ENCODE measurements at regions not wholly inside any gene's neighbourhood (a gene's known extent, or its start where the extent isn't known, plus 50 kb on each side); places are given as distances from the start of the nearest gene placed in this dataset.

GRCh38 chr11:131311776-131312514 lies 58.5 kb upstream of the NTM start:
- H3K4me2 ChIP-seq (ENCODE audit: insufficient read depth, insufficient read length, low read length) = no peak overlapping the region
- H4K5ac ChIP-seq (ENCODE audit: insufficient read length, low read depth, low read length) = no peak overlapping the region

More at GRCh38 chr11:131311776-131312514, 58.5 kb upstream of the NTM start:
- no peak overlapping the region for H3K14ac ChIP-seq (ENCODE audit: insufficient read depth, low read length)
- no peak overlapping the region for H2AK5ac ChIP-seq (ENCODE audit: insufficient read length, low read length)
- no peaks in the 10 kb centered on the region for H4K20me1 ChIP-seq (ENCODE audit: control insufficient read depth, insufficient read depth, insufficient read length)
- H3K9ac ChIP-seq (ENCODE audit: extremely low read depth, insufficient read length, low read length) = no peak overlapping the region
- no peak overlapping the region for H3K56ac ChIP-seq (ENCODE audit: insufficient read length, low read depth, low read length)
- no peak overlapping the region for H4K8ac ChIP-seq (replicated peaks; ENCODE audit: insufficient read length, low read depth, low read length)
- peaks cover 3% of the 10 kb centered on the region for H3K23me2 ChIP-seq (ENCODE audit: insufficient read length, low read depth, low read length, poor library complexity, severe bottlenecking)
- WGBS (ENCODE audit: extremely low coverage, insufficient read length, low lambda C conversion rate) = no CpG with 5 or more reads among the region's 10 CpGs
- Mint-ChIP-seq H3K4me3 (no peak overlapping the region), H3K9me3 (peaks cover 33 to 35% of the 10 kb centered on the region in 2 experiments; a peak in 4 of 5 replicates), H3K27me3 (ENCODE audit: low read depth) (no peaks in the 10 kb centered on the region; the same call in none of the 2 replicates), H3K4me1 (no peaks in the 10 kb centered on the region), H3K27ac (no peak overlapping the region), H3K36me3 (ENCODE audit: insufficient read depth in 1 of 3, low read depth in 3 of 3) (peaks cover 35 to 44% (median 39%) of the 10 kb centered on the region in 3 experiments)
- no peak for DNase-seq
- H3K27ac ChIP-seq (ENCODE audit: insufficient read length, low read depth, low read length) = no peak overlapping the region
- no peaks in the 10 kb centered on the region for H3K79me2 ChIP-seq (ENCODE audit: insufficient read depth, low read length)
- H3T11ph ChIP-seq (ENCODE audit: low read length) = no peak overlapping the region
- no peak overlapping the region for H2BK12ac ChIP-seq (ENCODE audit: insufficient read length, low read depth, low read length)
- no peaks in the 10 kb centered on the region for H3K4me1 ChIP-seq (ENCODE audit: insufficient read depth, low read length)
- no peak overlapping the region for H3K4ac ChIP-seq (ENCODE audit: low read depth, low read length)
- no peaks in the 10 kb centered on the region for H3K79me1 ChIP-seq (ENCODE audit: insufficient read depth, low read depth, low read length, poor library complexity, severe bottlenecking)
- H3K18ac ChIP-seq (ENCODE audit: insufficient read length, low read depth, low read length) = no peak overlapping the region
- no peak overlapping the region for H2BK120ac ChIP-seq (ENCODE audit: low read depth, low read length, poor library complexity, severe bottlenecking)
- H2BK15ac ChIP-seq (ENCODE audit: low read depth, low read length) = no peak overlapping the region
- no peaks in the 10 kb centered on the region for H3K27me3 ChIP-seq (ENCODE audit: insufficient read depth, low read length)
- H2AFZ ChIP-seq (ENCODE audit: low read length) = no peak overlapping the region
- H2BK5ac ChIP-seq (ENCODE audit: insufficient read length, low read length) = no peak overlapping the region
- no peak overlapping the region for H3K23ac ChIP-seq (ENCODE audit: insufficient read length, low read depth, low read length)
- H4K91ac ChIP-seq (ENCODE audit: insufficient read length, low read depth, low read length) = no peak overlapping the region
- H2BK20ac ChIP-seq (ENCODE audit: low read depth, low read length, poor library complexity, severe bottlenecking) = no peak overlapping the region
- H3K9me3 ChIP-seq (ENCODE audit: control insufficient read depth, low read depth, low read length) = peaks cover 9% of the 10 kb centered on the region
- no peak for TF ChIP-seq CTCF (conservative IDR thresholded peaks at IDR 0.05)

Data from H9 (cell line).